MM.1S (cell line): ENCODE measurements at regions not wholly inside any gene's neighbourhood (a gene's known extent, or its start where the extent isn't known, plus 50 kb on each side); places are given as distances from the start of the nearest gene placed in this dataset.

ENCODE experiments used
- DNase-seq: peaks from one replicate; pipeline ENCODE4 v3.0.0-alpha.2; 2015
- H2AFZ ChIP-seq: fragments of 300-600 bp; sonication (generic); 2 replicates; pipeline ENCODE4 v1.6.0; 2016; ENCODE audit warnings: antibody characterized with exemption, low read length
- H3F3A ChIP-seq: fragments of 300-600 bp; sonication (generic); 2 replicates; pipeline ENCODE4 v1.6.1; 2016; ENCODE audit warnings: mild to moderate bottlenecking, antibody characterized with exemption, low read length, moderate library complexity, mixed read lengths; ENCODE audit not compliant: insufficient read depth
- H3K27ac ChIP-seq: fragments of 300-600 bp; sonication (generic); 2 replicates; pipeline ENCODE4 v1.5.1; 2016; ENCODE audit warnings: mild to moderate bottlenecking, low read length
- H3K27me3 ChIP-seq: fragments of 300-600 bp; sonication (generic); replicated peaks from 2 replicates; pipeline ENCODE4 v1.6.0; 2016; ENCODE audit warnings: low read length; ENCODE audit not compliant: insufficient read depth
- H3K36me3 ChIP-seq: fragments of 300-600 bp; sonication (generic); replicated peaks from 2 replicates; pipeline ENCODE4 v1.6.1; 2016; ENCODE audit warnings: mild to moderate bottlenecking, low read length, mixed read lengths; ENCODE audit not compliant: insufficient read depth
- H3K4me1 ChIP-seq: fragments of 300-600 bp; sonication (generic); 2 replicates; pipeline ENCODE4 v1.6.1; 2016; ENCODE audit warnings: low read length, mixed read lengths
- H3K4me2 ChIP-seq: fragments of 300-600 bp; sonication (generic); 2 replicates; pipeline ENCODE4 v1.6.0; 2016; ENCODE audit warnings: low read depth, low read length
- H3K4me3 ChIP-seq: fragments of 300-600 bp; sonication (generic); 2 replicates; pipeline ENCODE4 v1.5.1; 2016; ENCODE audit warnings: low read length, mixed read lengths
- H3K79me2 ChIP-seq: fragments of 300-600 bp; sonication (generic); 2 replicates; pipeline ENCODE4 v1.6.1; 2016; ENCODE audit warnings: mixed run types, low read length, mixed read lengths
- H3K9ac ChIP-seq: fragments of 300-600 bp; sonication (generic); 2 replicates; pipeline ENCODE4 v1.6.1; 2016; ENCODE audit warnings: low read length, mixed read lengths
- H3K9me2 ChIP-seq: fragments of 300-600 bp; sonication (generic); replicated peaks from 2 replicates; pipeline ENCODE4 v1.6.1; 2016; ENCODE audit warnings: mild to moderate bottlenecking, low read length, mixed read lengths; ENCODE audit not compliant: insufficient read depth
- H3K9me3 ChIP-seq: fragments of 300-600 bp; sonication (generic); replicated peaks from 2 replicates; pipeline ENCODE4 v1.6.1; 2016; ENCODE audit warnings: mild to moderate bottlenecking, low read length, mixed read lengths; ENCODE audit not compliant: insufficient read depth
- H4K20me1 ChIP-seq: fragments of 300-600 bp; sonication (generic); 2 replicates; pipeline ENCODE4 v1.6.1; 2016; ENCODE audit warnings: mild to moderate bottlenecking, low read length, moderate library complexity, mixed read lengths; ENCODE audit not compliant: insufficient read depth
- CTCF ChIP-seq: fragments of 300-600 bp; sonication (generic); IDR thresholded peaks from 2 replicates; pipeline ENCODE4 v1.5.1; 2016; ENCODE audit warnings: antibody characterized with exemption, low read length, mixed read lengths
- EZH2 ChIP-seq: fragments of 300-600 bp; sonication (generic); optimal IDR thresholded peaks from 2 replicates; pipeline ENCODE3; 2017; ENCODE audit warnings: low read depth, mild to moderate bottlenecking, antibody characterized with exemption, low read length, mixed read lengths
- EZH2phosphoT487 ChIP-seq: fragments of 300-600 bp; sonication (generic); IDR thresholded peaks from 2 replicates; pipeline ENCODE4 v1.6.1; 2018; ENCODE audit warnings: antibody characterized with exemption, low read length

GRCh38 chr2:105681927-105682326 is 62.8 kb upstream of the NCK2 start:
- Histone ChIP-seq H3K4me2 (no peak overlapping the region), H3K27me3 (no peaks in the 10 kb centered on the region)
- TF ChIP-seq EZH2phosphoT487 (no peak), EZH2 (no peak), CTCF (no peak)

GRCh38 chr2:105680357-105680756 is 64.4 kb upstream of the NCK2 start:
- DNase-seq, result no peak
- no peak overlapping the region for H2AFZ ChIP-seq
- H3K9ac ChIP-seq, result no peak overlapping the region
- no peaks in the 10 kb centered on the region for H3K4me1 ChIP-seq
- no peaks in the 10 kb centered on the region; the same call in 1 of the 2 replicates for H3K9me2 ChIP-seq
- H3K27me3 ChIP-seq, result no peaks in the 10 kb centered on the region
- TF ChIP-seq EZH2phosphoT487, result no peak
- no peak for TF ChIP-seq EZH2
- no peak for TF ChIP-seq CTCF
- H3K79me2 ChIP-seq, result no peaks in the 10 kb centered on the region
- no peak overlapping the region for H3K27ac ChIP-seq
- H3K36me3 ChIP-seq, result no peaks in the 10 kb centered on the region
- H4K20me1 ChIP-seq, result no peaks in the 10 kb centered on the region
- H3K4me2 ChIP-seq, result no peak overlapping the region
- H3K4me3 ChIP-seq, result no peak overlapping the region
- H3K9me3 ChIP-seq, result no peaks in the 10 kb centered on the region
- no peaks in the 10 kb centered on the region for H3F3A ChIP-seq

More at GRCh38 chr2:105681927-105682326, 62.8 kb upstream of the NCK2 start:
- no peak overlapping the region for H3K27ac ChIP-seq
- H4K20me1 ChIP-seq, result no peaks in the 10 kb centered on the region
- no peaks in the 10 kb centered on the region for H3F3A ChIP-seq
- no peaks in the 10 kb centered on the region; the same call in 1 of the 2 replicates for H3K9me2 ChIP-seq
- no peaks in the 10 kb centered on the region for H3K36me3 ChIP-seq
- no peaks in the 10 kb centered on the region for H3K79me2 ChIP-seq
- DNase-seq, result no peak
- H3K9ac ChIP-seq, result no peak overlapping the region
- no peaks in the 10 kb centered on the region for H3K4me1 ChIP-seq
- no peak overlapping the region for H3K4me3 ChIP-seq
- H3K9me3 ChIP-seq, result no peaks in the 10 kb centered on the region
- H2AFZ ChIP-seq, result no peak overlapping the region

GRCh38 chr2:105678346-105678745 is 66.4 kb upstream of the NCK2 start:
- Histone ChIP-seq H3K9me3 (no peaks in the 10 kb centered on the region), H3K4me1 (no peaks in the 10 kb centered on the region), H3K4me2 (no peak overlapping the region), H3K36me3 (no peaks in the 10 kb centered on the region), H4K20me1 (no peaks in the 10 kb centered on the region), H3F3A (no peaks in the 10 kb centered on the region), H3K27me3 (no peaks in the 10 kb centered on the region), H3K79me2 (no peaks in the 10 kb centered on the region), H2AFZ (no peak overlapping the region), H3K9ac (no peak overlapping the region), H3K9me2 (no peaks in the 10 kb centered on the region; the same call in 1 of the 2 replicates), H3K4me3 (no peak overlapping the region), H3K27ac (no peak overlapping the region)
- TF ChIP-seq EZH2phosphoT487 (no peak), EZH2 (no peak)
- no peak for DNase-seq

GRCh38 chr2:105677901-105678300 is 66.8 kb upstream of the NCK2 start:
- no peak overlapping the region for H2AFZ ChIP-seq
- no peaks in the 10 kb centered on the region for H3K79me2 ChIP-seq
- no peaks in the 10 kb centered on the region for H4K20me1 ChIP-seq
- no peaks in the 10 kb centered on the region for H3K9me3 ChIP-seq
- no peak overlapping the region for H3K27ac ChIP-seq
- H3F3A ChIP-seq, result no peaks in the 10 kb centered on the region
- no peaks in the 10 kb centered on the region for H3K36me3 ChIP-seq
- no peak for TF ChIP-seq EZH2phosphoT487
- TF ChIP-seq EZH2, result no peak
- no peak for TF ChIP-seq CTCF
- no peak overlapping the region for H3K4me2 ChIP-seq
- H3K4me3 ChIP-seq, result no peak overlapping the region
- H3K4me1 ChIP-seq, result no peaks in the 10 kb centered on the region
- H3K9me2 ChIP-seq, result no peaks in the 10 kb centered on the region
- H3K27me3 ChIP-seq, result no peaks in the 10 kb centered on the region
- DNase-seq, result no peak
- H3K9ac ChIP-seq, result no peak overlapping the region
